GM19463 (cell line): ENCODE measurements at regions not wholly inside any gene's neighbourhood (a gene's known extent, or its start where the extent isn't known, plus 50 kb on each side); places are given as distances from the start of the nearest gene placed in this dataset.

ENCODE experiments used
- ATAC-seq: cut with Tn5 transposase; IDR thresholded peaks from one replicate; pipeline ENCODE4 v1.9.1; 2021; ENCODE audit warnings: mild to moderate bottlenecking, moderate library complexity; ENCODE audit not compliant: unreplicated experiment

DNA sequence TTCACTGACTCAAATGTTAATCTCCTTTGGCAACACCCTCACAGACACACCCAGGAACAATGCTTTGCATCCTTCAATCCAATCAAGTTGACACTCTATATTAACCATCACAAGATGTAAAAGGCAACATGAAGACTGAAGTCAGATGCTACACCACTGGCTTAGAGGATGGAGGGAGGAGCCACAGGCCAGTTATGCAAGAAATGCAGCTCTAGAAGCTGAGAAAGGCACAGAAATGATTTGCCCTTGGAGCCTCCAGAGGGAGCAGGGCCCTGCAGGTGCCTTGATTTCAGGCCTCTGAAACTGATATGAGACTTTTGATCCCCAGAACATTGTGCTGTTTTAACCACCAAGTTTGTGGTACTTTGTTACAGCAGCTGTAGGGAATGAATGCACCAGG is 276.3 kb downstream of the KCNS3 start:
- ATAC-seq: no peak

DNA sequence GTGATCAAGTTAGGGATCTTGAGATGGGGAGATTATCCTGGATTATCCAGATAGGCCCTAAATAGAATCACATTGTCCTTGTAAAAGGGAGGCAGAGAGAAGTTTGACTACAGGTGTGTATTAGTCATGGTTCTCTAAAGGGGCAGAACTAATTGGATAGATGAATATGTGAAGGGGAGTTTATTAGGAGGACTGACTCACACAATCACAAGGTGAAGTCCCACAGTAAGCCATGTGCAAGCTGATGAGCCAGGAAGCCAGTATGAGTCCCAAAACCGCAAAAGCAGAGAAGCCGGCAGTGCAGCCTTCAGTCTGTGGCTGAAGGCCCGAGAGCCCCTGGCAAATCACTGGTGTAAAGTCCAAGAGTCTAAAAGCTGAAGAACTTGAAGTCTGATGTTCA is 275.8 kb downstream of the KCNS3 start:
- ATAC-seq: no peak

DNA sequence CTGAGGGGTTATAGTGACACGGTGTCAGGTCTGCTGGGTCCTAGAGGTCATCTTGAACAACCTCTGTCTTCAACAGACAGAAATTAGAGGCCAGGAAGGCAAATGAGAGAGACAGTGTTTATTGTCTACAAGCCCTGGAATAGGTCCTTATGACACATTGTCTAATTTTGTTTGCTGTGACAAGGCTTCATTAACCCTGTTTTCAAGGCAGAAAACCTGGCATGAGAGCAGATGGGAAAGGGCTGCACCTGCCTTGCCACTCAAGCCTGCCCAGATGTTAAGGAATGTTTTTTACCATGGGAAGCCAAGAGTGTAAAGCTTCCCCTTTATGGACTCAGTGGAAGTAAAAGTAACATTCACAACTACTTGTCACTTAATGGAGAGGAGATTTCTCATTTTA is 275.3 kb downstream of the KCNS3 start:
- ATAC-seq: no peak

DNA sequence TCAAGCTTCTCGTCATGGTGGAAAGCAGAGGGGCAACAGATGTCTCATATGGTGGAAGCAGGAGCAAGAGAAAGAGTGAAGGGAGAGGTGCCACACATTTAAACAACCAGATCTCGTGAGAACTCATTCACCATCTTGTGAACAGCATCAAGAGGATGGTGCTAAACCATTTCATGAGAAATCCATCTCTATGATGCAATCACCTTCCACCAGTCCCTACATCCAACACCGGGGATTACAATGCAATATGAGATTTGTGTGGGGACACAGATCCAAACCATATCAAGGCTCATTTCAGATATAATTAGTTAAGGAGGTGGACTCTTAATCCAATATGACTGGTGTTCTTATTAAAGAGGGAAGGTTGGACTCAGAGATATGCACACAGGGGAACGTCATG is 272.8 kb downstream of the KCNS3 start:
- no peak for ATAC-seq

DNA sequence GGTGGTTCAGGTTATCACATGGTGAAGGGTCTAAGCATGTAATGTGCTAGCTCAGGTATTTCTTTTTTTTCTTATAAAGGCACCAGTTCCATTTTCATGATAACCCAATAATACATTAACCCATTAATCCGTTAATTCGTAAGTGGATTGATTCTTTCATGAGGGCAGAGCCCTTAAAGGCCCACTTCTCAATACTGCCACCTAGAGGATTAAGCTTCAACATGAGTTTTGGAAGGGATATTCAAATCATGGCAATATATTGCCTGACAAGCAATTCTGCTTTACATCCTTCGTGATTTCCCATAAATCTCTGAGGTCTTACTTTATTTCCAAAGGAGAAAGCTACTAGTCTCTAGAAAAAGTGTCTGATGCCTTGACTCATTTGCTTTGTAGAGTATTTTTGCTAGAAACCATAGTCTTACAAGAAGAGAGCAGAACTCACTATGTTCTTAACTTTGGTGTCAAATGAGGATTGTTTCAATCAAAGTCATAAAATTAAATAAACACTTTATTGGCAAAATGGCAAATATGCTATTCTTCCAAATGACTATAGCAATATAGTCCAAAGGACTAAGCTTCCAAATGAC is 271.3 kb downstream of the KCNS3 start:
- peak; percentile 74 for ATAC-seq

DNA sequence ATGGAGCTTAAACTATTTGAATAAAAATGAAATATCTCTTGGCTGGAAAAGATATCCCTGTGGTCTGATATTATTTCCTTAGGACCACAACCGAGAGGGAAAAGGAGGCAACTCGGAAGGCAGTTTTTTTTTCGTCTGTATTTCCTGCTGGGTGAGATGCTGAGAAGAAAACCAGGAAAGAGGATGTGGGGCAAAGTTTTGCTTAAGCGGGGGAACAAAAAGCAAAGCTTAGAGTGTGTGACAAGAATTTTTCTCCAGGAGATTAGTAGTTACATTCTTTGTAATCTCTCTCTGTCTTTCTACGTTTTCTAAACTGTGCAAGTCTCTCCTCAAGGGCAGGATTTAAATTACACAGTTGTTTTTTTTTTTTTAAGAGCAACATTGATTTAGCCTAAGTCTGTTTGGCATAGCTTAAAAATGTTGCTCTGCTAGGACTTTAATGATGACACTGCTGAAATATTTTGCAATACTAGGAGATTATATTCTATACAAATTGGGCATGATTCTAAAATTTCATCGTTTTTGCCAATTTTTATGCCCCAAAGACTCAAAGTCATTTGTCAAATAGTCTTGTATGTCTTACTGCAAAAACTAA is 258.5 kb downstream of the KCNS3 start:
- no peak for ATAC-seq

DNA sequence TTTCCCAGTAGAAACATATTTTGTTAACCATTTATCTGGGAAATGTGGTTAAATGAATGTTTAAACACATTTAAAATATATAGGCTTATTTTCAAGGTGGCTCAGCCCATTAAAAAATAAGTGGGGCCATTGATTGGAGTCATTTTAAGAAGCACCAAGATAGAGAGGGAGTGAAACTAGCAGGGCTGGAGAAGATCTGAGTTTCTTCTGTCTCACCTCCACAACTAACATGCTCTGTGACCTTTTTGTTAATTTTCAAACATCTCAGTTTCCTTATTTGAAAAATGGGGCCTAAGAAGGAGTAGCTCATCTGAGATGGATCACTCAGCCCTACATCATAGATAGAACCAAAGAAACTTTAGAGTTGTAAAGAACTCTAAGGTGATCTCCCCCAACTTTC is 254.8 kb downstream of the KCNS3 start:
- ATAC-seq: no peak

DNA sequence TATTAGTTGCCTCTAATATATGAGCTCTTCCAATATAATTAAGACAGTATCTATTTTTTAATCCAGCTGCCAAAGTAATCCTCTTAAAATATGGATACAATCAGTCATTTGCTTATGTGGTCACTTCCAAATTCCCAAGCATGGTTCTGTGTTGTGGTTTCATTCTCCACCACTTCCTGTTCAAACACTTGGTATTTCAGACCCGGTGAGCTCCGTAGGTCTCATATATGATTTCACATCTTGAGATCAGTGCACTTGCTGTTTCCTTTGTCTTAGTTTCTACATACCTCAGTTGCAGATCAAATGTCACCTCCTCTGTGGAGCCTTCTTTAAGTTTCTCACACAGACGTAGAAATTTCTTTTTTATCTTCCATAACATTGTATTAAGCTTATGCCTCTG is 254.2 kb downstream of the KCNS3 start:
- ATAC-seq: no peak

DNA sequence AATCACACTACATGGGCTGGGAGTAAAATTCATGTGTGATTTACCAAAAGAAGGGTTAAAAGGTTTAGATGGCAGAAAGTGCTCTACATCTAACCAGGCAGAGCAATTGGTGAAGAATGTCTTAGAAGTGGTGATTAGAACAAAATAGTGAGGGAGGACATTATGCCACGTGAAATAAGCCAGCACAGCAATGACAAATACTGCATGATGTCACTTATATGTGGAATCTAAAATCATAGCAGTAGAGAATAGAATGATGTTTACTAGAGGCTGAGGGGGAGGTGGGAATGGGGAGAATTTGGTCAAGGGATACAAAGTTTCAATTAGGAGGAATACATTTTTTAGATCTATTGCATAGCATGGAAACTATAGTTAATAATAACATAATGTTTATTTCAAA is 253.3 kb downstream of the KCNS3 start:
- no peak for ATAC-seq

DNA sequence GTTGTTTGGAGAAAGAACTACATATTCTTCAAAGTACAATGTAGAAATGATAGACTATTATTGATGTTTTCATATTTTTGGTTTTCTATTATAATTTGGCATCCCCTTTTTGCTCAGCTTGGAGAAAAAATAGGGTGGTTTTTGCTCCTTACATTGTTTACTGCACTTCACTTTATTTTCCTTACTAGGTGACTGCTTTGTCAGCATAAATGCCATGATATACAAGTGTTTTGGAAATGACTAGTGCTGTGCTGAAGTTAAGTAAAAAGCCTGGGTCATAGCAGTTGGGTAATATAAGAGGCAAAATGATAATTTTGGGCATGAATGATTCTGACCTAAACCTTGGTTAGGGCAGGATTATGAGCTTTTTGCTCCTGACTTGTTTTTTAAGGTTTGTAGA is 250.9 kb downstream of the KCNS3 start:
- no peak for ATAC-seq

DNA sequence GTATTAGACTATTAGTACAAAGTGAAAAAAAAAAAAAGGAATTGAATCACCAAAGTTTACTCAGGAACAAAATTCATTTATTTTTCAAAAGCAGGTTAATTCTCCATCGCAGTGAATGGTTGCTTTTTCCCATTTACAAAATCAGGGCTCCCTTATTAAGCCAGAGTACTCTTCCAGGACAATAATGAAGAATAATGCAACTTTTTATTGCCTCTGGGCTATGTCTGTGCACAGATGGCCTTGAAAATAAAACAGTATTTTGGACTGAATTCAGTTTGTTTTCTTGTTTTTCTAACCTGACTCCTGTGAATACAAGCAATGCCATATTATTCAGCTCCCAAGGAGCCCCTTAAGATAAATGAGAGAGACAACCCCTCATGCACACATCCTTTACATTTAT is 246.8 kb downstream of the KCNS3 start:
- no peak for ATAC-seq

DNA sequence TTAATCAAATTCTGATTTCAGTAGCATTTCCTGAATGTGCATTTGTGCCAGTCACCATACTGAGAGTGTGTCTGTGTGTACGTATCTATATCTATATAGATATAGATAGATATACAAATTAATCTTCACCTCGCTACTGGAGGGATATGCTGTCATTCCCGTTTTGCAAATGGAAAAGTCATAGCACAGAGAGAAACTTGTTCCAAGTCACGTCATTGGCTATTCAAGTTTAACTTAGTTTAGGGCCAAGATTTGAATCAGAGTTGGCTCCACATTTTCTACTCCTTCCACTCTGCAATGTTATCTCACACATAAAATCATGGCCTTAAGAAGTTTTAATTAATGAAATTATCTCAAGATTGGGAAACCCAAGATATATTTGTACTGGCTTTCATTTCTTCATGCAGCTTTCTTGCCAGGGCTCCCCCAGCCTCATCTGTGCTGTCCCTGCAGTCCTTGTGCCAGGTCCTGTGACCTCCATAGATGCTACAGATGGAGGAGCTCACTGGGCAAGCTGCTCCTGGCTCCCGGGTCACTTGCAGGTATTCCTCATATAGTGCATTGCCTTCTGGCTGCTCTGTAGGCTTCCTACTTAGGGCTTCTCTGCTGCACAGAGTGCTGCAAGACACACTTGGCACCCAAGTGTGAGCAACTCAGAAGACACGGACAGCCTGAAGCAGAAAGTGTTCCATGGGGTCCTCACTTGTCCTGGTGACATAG is 245.8 kb downstream of the KCNS3 start:
- ATAC-seq: no peak

DNA sequence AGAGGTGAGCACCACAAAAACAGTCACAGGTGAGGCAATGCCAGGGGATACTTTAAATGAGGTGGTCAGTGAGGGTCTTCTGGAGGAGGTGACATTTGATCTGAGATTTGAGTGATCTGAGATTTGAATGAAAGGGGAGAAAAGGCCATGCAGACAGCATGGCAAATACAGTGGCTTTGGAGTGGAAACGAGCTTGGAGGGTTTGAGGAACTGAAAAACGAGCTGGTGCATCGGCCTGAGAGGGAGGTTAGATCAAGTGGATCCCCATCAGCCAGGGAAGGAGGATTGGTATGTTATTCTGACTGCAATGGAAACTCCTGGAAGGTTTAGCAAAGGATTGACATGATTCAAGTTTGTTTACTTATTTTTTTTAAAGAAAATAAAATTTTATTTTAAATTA is 245.1 kb downstream of the KCNS3 start:
- ATAC-seq: no peak

DNA sequence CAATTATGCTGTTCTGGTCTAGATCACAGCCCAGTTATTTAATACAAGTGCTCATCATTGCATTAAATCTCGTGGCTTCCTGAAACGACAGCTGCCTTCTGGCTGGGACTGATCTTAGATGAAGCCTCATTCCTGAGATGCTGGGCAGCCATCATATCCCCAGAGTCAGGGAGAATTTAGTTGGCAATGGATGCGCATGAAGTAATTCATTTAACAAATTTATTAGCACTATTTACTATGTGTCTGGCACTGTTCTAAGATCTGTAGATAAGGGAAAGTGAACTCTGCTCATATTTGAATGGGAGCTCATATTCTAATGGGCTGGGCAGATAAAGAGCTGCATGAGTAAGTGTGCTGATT is 244.7 kb downstream of the KCNS3 start:
- ATAC-seq: no peak

DNA sequence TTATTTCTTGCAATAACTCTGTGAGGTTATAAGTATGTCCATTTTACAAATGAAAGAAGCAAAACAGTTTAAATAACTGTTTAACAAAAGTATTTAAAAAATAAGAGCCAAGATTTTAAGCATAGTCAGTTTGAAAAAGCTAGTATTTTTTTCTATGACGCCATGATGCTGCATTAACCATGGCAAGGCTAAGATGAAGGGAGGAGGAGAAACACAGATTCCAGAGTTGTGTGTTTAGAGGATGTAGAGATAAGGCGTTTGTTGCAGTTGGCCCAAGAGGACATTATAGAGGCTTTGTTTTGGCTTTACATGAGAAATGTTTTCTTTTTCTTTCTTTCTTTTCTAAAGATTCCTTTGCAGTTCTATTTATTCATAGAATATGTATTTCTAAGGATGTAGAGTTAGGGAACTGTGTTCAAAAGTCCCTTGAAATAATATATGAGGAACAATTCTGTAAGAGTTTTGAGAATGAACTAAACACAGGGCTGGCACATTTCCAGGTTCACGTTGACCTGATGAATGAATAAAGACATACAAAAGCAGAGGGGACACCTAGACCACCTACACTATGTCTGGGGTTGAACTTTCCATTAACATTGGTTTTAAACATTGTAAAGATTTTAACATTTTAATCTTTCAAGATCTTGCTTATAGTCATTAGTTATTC is 244.2 kb downstream of the KCNS3 start:
- no peak for ATAC-seq

DNA sequence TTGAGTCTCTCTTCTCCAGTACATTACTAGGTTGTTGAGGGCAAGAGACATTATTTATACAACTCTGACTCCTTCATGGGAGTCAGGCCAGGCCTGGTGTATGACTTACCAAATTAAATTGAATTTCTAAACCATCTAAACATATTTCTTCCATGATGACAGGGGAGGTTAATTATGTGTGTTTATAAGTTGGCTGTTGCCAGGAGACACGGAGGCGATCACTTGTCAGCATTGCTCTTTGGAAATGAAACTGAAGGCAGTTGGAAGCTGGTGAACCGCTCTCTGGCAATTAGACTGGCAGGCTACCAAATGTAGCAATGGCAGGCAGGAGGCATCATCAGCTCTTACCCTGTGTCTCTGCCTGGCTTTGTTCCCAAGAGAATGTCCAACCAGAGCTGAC is 241.4 kb downstream of the KCNS3 start:
- no peak for ATAC-seq

DNA sequence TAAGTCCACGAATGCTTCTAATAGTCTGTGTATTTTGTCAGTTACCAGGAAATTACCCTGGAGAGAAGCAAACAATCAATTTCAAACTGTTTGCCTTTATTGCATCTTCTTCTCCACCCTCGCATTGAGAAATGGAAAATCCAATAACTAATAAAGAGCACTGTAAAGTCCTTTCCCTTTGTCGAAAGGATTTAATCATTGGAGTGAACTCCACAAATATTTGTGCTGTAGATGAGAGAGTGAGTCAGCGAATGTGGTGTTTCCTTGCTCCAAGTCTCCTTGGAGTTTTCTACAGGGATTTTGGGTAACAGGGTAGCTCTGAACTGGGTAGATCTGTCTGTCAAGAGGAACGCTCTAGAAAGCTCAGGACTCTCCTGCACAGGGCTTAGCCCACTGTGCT is 240.2 kb downstream of the KCNS3 start:
- ATAC-seq: no peak

DNA sequence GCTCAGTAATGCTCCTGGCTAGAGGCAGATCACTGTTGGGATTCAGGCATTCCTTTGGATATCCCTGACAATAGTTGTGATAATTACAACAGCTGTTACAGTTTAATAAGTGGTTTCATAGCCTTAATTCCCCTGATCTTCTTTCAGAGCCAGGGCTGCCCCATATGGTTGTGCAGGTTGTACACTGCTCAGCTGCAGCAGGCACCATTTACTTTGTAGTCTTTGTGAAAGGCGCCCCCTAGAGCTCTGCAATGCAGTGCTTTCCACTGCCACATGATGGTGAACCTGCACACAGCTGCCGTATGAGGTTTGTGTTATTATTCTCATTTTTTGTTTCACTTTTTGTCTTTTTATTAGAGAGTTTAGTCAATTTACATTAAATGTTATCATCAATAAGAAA is 239.1 kb downstream of the KCNS3 start:
- ATAC-seq: peak; percentile 93

DNA sequence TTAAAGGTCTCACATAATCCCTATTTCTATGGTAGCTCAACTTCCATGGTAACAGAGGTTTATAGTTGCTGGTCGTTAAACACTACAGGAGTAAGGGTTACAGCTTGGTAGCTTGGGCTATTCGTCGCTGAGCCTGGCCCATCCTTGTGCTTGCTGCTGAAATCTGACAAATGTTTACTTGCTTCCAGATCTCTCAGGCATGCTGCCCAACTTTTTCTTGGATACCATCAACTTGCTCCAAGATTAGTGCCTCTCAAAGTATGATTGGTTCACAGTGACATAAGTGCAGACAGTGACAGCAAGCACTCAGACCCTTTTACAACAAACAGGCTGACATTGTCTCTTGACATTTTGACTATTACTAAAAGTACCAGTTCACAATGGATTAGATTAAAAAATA is 231.8 kb downstream of the KCNS3 start:
- no peak for ATAC-seq

DNA sequence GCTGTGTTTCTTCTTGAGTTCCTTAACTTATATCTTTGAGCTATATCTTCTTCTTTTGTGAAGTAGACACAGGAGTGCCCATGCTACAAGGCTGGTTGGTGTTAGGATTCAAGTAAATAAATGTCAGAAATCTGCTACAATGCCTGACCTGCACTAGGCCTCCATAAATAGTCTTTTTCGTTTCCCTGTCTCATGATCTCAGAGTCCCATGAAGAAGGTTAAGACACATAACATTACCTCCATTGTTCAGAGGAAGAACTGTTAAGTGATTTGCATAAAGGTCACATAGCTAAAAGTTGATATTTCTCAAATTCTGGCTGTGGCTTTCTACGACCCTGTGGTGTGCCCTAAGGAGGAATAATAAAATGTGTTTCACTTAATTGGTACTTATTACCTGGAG is 228.4 kb downstream of the KCNS3 start:
- peak; percentile 63 for ATAC-seq

DNA sequence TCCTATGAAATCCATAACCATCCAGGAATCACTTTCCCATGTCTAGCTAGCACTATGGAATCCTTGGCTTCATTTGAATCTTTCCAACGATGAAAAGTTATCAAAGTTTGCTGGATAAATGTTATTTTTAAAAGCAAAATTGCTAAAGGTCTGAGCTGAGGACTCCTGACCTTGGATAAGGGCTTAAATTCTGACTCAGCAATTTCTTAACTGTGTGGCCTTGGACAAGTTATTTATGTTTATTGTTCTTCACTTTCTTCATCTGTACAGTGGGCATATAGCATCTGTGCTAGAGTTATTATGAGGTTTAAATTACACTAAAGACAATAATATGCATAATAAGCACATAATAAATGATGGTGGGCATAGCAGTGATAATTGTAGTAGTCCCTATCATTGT is 227.5 kb downstream of the KCNS3 start:
- no peak for ATAC-seq

DNA sequence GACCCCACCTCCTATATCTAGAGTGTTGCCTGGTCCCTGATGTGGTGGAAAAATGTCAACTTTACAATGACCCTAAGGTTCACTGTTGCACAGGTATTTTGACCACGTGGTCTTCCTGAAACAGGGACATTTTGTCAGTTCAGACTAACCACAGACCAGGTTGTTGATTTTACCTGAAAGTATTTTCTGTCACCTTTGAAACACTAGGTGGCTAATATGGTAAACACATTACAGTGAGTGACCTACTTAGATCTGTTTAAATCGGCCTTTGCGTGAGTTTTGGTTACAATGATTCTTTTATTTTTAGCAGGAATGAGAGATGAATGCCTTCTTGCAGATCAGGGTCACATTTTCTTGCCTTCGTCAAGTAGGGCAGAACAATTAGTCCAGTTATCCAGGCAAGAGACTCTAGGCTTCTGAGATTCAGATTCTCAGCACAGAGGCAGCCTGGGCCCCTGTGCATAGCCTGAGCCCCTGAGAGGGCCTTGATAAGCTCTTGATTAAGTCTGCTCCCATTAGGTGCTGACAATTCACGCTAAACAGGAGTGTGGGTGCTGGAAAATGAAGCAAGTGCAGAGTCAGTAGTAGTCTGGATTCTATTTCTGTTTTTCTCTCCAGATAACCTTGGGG is 226.2 kb downstream of the KCNS3 start:
- no peak for ATAC-seq
